ENCODE measurements at regions not wholly inside any gene's neighbourhood (a gene's known extent, or its start where the extent isn't known, plus 50 kb on each side); places are given as distances from the start of the nearest gene placed in this dataset.
"Not testable (repeated sequence)": the region's sequence is repeated elsewhere in the genome, so short reads cannot be mapped to it uniquely, and the experiment has no call there.

GRCh38 chr1:194903524-194903923 lies 1704.7 kb downstream of the KCNT2 start:
- H3K27ac ChIP-seq: no peak overlapping the region
- TF ChIP-seq CTCF (IDR thresholded peaks at IDR 0.05) (no peak), ZFX (IDR thresholded peaks at IDR 0.05; ENCODE audit: borderline replicate concordance) (no peak)

GRCh38 chr1:194889310-194889709 lies 1702.9 kb upstream of the B3GALT2 start:
- no peak overlapping the region for H3K27ac ChIP-seq
- TF ChIP-seq ZFX (IDR thresholded peaks at IDR 0.05; ENCODE audit: borderline replicate concordance) (no peak), CTCF (IDR thresholded peaks at IDR 0.05) (no peak)

- TF ChIP-seq ZFX (IDR thresholded peaks at IDR 0.05; ENCODE audit: borderline replicate concordance) (no peak), CTCF (IDR thresholded peaks at IDR 0.05) (no peak)
- H3K27ac ChIP-seq: no peak overlapping the region
These were observed 1684.4 kb upstream of the B3GALT2 start for GRCh38 chr1:194870860-194871259.

- TF ChIP-seq ZFX (IDR thresholded peaks at IDR 0.05; ENCODE audit: borderline replicate concordance) (no peak), CTCF (IDR thresholded peaks at IDR 0.05) (no peak)
- no peak overlapping the region for H3K27ac ChIP-seq
These were observed 1679.7 kb upstream of the B3GALT2 start for GRCh38 chr1:194866153-194866552.

GRCh38 chr1:194865383-194865782 lies 1679.0 kb upstream of the B3GALT2 start:
- no peak overlapping the region for H3K27ac ChIP-seq

GRCh38 chr1:194862129-194862528 lies 1675.7 kb upstream of the B3GALT2 start:
- no peak for TF ChIP-seq CTCF (IDR thresholded peaks at IDR 0.05)

More at GRCh38 chr1:194865383-194865782, 1679.0 kb upstream of the B3GALT2 start:
- TF ChIP-seq CTCF (IDR thresholded peaks at IDR 0.05): no peak
- no peak for TF ChIP-seq ZFX (IDR thresholded peaks at IDR 0.05; ENCODE audit: borderline replicate concordance)

GRCh38 chr1:194860248-194861201 lies 1674.1 kb upstream of the B3GALT2 start:
- H3K27ac ChIP-seq: no peak overlapping the region
- no peak for TF ChIP-seq ZFX (IDR thresholded peaks at IDR 0.05; ENCODE audit: borderline replicate concordance)
- TF ChIP-seq CTCF (IDR thresholded peaks at IDR 0.05): no peak

More at GRCh38 chr1:194862129-194862528, 1675.7 kb upstream of the B3GALT2 start:
- H3K27ac ChIP-seq: no peak overlapping the region

GRCh38 chr1:194859481-194860154 lies 1673.2 kb upstream of the B3GALT2 start:
- H3K27ac ChIP-seq: not testable (repeated sequence)

- not testable (repeated sequence) for H3K27ac ChIP-seq
These were observed 1672.5 kb upstream of the B3GALT2 start for GRCh38 chr1:194858811-194859480.

Measured in 22Rv1 (cell line).